Fibroblast of skin of abdomen (primary cell): ENCODE measurements at regions not wholly inside any gene's neighbourhood (a gene's known extent, or its start where the extent isn't known, plus 50 kb on each side); places are given as distances from the start of the nearest gene placed in this dataset.

Experiments used
- DNase-seq: peaks from one replicate; pipeline ENCODE4 v3.0.0-alpha.2; 2013

DNA sequence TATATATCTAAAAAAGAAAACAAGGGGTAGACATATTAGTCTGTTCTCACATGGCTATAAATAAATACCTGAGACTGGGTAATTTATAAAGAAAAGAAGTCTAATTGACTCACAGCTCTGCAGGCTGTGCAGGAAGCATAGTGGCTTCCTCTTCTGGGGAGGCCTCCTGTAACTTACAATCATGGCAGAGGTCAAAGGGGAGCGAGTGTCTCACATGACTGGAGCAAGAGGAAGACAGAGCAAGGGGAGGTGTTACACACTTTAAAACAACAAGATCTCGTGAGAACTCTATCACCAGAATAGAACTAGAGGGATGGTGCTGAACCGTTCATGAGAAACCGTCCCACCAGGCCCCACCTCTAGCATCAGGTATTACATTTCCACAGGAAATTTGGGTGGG lies 616.8 kb downstream of the TLE4 start:
- DNase-seq = no peak

DNA sequence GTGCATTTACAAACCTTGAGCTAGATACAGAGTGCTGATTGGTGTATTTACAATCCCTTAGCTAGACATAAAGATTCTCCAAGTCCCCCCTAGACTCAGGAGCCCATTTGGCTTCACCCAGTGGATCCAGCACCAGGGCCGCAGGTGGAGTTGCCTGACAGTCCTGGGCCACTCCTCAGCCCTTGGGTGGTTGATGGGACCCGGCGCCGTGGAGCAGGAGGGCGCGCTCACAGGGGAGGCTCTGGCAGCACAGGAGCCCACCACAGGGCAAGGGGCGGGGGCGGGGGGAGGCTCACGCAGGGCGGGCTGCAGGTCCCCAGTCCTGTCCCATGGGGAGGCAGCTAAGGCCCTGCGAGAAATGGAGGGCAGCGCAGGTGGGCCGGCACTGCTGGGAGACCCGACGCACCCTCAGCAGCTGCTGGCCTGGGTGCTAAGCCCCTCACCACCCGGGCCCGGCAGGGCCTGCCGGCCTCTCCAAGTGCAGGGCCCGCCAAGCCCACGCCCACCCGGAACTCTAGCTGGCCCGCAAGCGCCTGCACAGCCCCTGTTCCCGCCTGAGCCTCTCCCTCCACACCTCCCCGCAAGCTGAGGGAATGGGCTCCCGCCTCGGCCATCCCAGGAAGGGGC lies 613.5 kb downstream of the TLE4 start:
- DNase-seq = no peak

- DNase-seq = peak; percentile 9
These were observed 606.2 kb downstream of the TLE4 start for GRCh38 chr9:80177949-80178480.

- DNase-seq = peak; percentile 48
These were observed 603.8 kb downstream of the TLE4 start for GRCh38 chr9:80175286-80176150.

- DNase-seq = no peak
These were observed 592.1 kb downstream of the TLE4 start for GRCh38 chr9:80163889-80164288.

DNA sequence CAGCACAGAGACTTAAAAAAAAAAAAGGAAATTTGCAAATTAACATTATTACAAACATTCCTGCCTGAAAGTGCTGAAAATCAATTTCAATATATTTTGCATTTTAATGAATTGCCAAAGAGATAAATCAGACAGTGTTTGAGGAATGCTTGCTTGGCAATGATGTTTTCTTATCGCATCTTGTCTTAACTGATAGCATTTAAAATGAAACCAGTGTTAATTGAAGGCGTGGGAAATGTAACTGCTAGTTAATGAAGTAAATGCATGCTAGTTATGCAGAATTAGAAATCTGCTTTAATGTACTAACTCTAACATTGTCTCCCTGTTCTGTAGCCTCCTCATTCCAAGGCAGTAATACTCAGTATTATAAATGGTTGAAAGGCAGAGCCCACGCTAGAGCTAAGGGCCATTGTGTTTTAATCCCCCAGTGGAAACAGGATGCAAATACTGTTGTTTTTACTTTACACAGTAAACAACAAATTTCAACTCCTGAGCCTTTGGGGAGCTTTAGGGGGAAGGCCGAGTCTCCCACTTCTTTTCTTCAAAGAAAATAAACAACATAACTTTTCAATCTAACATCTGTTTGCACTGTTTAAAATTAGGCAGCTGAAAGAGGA lies 586.9 kb downstream of the TLE4 start:
- no peak for DNase-seq

- no peak for DNase-seq
These were observed 586.4 kb downstream of the TLE4 start for GRCh38 chr9:80158131-80158530.

DNA sequence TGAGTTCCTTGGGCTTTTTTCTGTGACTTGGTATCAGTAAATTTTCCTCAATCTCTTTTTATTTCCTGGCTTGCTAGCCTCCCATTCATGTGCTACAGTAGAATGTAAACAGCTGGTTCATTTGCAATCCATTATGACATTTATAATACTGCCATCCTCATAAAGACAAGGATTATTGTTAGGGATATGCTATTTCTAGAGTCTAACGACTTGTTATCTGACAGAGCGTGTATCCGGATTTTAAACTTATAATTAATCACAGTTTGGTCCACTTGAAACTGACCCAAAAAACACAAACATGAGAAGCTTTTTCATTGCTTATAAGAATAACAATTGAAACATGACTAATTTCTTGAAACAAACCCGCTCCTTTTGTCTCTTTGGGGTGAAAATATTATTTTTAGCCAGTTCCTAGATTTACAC lies 585.8 kb downstream of the TLE4 start:
- DNase-seq = peak; percentile 48

DNA sequence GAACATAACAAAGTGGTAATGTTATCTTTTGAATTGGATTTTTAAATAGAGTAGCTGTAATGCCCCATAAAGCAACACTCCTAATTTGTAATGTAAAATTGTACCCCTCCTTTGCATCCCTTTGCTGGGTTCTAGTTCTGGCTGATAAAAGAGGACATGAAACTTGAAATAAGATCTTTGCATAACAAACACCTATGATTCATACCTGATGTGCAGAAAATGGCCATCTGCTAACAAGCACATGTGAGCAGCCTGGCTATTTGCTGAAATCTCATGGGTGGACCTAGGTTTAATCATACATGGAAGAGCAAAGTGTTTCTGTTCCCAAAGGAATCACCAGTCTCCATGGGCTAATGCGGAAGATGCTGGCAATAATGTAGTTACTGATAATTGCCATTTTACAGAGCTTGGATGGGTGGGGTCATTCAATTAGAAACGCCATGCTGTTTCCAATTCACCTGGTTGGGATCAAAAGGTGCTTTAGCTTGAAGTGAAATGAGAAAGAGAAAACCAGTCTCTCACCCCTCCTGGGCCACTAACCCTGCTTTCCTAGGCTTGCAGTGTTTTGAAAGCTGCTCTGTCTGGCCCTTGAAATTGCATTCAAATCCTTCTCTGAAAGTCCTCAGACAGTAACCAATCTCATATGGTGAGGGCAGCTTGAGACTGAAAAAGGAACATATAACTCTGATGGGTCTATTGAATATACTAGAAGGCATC lies 585.1 kb downstream of the TLE4 start:
- DNase-seq = no peak

DNA sequence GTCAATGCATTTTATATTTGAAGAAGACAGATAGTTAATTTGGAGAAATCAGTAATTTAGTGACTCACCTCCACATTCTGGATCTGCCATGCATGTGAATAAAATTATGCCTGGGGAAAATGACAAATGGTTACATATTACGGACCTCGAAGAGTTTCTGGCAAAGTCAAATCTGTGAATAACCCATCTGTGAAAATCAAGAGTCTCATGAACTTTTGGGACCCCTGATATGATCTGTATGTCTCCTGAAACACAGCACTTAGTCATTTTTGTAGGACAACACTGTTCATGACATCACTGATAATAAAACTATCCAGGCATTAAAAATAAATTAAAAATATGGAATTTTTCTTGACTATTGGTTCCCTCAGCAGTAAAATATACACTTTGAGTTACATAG lies 584.5 kb downstream of the TLE4 start:
- no peak for DNase-seq

GRCh38 chr9:80147866-80148265 lies 576.1 kb downstream of the TLE4 start:
- DNase-seq = no peak

GRCh38 chr9:80146466-80146865 lies 574.7 kb downstream of the TLE4 start:
- DNase-seq = peak; percentile 24

- no peak for DNase-seq
These were observed 573.1 kb downstream of the TLE4 start for GRCh38 chr9:80144856-80145255.

GRCh38 chr9:80144406-80144805 lies 572.6 kb downstream of the TLE4 start:
- no peak for DNase-seq

- no peak for DNase-seq
These were observed 572.1 kb downstream of the TLE4 start for GRCh38 chr9:80143899-80144298.

GRCh38 chr9:80134487-80134886 lies 562.7 kb downstream of the TLE4 start:
- no peak for DNase-seq

DNA sequence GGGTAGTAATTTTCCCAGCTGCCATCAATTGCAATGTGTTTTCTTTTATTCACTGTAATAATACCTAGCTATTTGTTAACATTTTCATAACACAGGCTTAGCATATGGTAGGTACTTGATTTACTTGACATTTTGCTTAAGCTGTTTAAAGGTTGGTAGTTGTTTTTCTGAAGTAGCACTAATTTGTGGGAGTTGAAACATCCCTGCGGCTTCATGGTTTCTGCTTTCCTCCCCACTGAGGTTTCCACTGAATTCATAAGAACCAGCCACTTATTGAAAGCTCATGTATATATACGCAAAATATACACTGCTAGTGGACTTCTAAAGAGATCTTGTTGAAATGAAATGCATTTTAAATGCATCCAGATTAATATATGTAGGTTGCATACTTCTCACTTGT lies 559.9 kb downstream of the TLE4 start:
- no peak for DNase-seq

DNA sequence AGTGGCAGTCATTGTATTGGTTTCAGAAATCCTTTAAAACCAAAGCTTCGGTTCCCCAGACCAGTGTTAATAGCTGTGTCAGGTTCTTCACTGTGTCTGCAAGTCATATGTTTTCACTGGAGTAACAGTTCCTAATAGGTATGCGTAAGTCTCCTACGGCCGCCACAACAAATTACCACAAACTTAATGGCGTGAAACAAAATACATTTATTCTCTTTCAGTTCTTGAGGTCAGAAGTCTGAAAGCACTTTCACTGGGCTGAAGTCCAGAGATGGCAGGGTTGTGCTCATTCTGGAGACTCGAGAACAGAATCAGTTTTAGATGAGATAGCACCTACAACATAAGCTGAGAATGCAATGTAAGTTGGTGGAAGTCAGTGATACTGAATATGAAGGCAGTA lies 556.2 kb downstream of the TLE4 start:
- no peak for DNase-seq

DNA sequence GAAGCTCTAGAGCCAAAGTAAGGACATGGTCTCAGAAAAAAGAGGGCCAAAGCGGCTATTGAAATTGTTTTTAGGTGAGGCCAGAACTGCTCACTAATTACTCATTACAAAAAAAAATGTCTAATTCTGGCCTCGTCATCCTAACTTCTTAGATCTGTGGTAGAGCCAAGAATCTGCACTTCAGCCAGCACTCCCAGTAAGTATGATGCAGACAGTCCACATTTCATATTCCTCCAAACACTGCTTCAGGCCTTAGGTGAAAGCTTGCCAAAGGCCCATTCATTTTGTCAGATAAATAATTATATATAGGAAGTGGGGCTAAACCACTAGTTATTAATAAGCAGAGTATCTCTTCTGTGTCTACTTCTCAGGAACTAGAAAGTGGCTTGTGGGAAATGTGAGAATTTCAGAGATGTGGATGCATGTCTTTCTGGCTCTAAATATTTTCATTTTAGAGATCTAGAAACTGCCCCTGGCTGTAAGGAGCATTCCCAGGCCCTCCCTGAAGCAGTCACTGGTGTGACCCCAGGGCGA lies 554.0 kb downstream of the TLE4 start:
- DNase-seq = peak; percentile 21

DNA sequence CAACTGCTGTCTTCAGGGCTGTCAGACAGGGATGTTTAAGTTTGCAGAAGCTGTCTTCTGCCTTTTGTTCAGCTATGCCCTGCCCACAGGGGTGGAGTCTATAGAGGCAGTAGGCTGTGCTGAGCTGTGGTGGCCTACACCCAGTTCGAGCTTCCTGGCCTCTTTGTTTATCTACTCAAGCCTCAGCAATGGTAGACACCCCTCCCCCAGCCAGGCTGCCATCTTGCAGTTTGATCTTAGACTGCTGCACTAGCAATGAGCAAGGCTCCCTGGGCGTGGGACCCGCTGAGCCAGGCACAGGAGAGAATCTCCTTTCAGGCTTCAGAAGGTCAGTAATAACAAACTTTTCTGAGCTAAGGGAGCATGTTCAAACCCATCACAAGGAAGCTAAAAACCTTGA lies 545.3 kb downstream of the TLE4 start:
- DNase-seq = no peak

DNA sequence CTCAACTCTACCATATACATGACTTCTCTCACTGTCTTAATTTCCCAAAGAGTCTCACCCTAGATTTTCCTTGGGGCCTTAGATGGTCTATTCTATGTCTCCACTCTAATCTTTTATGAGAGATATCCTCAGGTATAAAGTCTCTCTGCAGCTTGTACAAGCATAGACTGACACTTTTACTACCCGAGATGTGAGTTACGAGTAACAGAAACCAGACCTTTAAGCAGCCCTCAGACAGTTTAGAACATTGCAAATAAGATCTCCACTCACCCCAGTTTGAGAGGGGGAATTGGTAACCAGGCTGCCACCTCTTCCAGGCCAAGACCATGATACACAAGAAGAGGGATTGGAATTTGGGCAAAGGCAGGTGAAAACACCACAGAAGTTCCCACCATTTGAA lies 542.5 kb downstream of the TLE4 start:
- DNase-seq = no peak

- no peak for DNase-seq
These were observed 536.3 kb downstream of the TLE4 start for GRCh38 chr9:80107931-80108660.
